ENCODE measurements at regions not wholly inside any gene's neighbourhood (a gene's known extent, or its start where the extent isn't known, plus 50 kb on each side); places are given as distances from the start of the nearest gene placed in this dataset.

DNA sequence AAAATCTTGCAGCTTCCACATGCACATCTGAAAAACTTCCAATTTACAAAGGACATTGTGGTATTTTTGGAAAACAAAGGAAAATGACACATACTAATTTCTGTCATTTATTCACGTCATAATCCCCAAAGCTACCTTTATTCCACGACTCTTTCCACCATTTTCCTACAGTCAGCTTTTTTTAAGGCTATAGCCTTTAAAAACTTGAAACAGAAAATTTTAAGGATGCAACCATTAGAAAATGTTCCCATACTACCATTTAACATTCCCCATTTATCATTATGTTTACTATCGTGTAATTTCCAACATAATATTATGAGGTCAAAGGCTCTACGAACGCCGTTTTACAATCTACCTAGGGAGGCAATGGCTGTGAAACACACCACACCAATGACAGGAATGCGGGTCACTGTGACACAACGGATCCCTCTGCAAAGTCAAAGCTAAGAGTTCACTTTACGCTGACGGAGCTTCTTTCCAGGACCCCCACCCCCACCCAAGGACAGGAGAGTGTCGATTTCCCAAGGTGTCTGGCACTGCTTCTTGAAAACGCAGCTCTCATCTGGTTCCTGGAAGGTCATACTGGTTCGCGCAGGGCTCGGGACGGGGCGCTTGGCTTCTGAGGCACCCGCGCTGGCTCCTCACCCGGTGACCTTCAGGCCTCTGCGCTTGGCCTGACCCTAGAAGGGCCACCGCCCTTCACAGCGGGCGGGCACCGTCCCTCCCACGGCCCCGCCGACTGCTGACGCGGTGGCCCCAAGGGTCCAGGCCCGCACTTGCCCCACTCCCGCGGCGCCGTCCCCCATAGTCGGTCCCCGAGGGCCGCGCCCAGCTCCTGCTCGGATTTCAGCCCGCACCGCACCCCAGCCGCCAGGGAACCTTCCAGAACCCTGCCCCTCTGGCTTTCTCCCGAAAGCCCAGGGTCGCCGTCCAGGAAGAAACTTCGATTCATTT, 50.5 kb upstream of the ATF3 start:
- no peak for TF ChIP-seq POLR2A (IDR thresholded peaks at IDR 0.05; ENCODE audit: low read depth, low read length)
- TF ChIP-seq POLR2AphosphoS5 (IDR thresholded peaks at IDR 0.05; ENCODE audit: low read depth, low read length) = no peak
